Skin epidermis (tissue), 12 donors: ENCODE measurements at regions not wholly inside any gene's neighbourhood (a gene's known extent, or its start where the extent isn't known, plus 50 kb on each side); places are given as distances from the start of the nearest gene placed in this dataset.

Experiments
- H3K27ac ChIP-seq, 21 experiments: fragments of 200-600 bp; sonication (generic) in 11 of 21; one replicate each; pipeline ENCODE4 v1.5.0; 2020; ENCODE audit warnings: mild to moderate bottlenecking in 3 of 21, inconsistent platforms in 2 of 21, moderate library complexity in 2 of 21
- H3K4me3 ChIP-seq, 7 experiments: fragments of 200-600 bp; sonication (generic) in 2 of 7; one replicate each; pipeline ENCODE4 v1.5.0; 2020; ENCODE audit warnings: inconsistent platforms in 2 of 7, mild to moderate bottlenecking in 2 of 7, moderate library complexity in 1 of 7

DNA sequence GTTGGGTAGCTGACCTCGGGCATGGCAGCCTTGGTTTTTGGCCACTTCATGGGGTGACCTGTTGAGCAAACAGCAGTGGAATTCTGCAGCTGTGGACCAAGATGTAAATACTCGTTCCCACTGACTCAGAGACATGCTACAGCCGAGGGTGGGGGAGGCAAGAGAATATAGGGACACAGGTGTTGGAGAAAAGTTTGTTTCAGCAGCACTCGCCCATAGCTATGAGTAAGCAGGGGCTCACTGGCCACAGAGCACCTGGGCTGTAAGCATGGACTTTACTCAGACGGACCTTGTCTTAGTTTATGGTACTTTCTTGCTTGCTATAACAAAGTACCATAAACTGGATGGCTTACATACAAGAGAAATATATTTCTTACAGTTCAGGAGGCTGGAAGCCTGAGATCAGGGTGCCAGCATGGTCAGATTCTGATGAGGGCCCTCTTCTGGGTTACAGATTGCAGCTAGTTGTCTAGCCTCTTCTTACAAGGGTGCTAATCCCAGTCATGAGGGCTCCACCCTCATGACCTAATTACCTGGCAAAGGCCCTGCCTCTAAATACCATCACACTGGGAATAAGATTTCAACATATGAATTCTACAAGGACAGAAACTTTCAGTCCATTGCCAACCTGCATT is 437.2 kb upstream of the DAB1 start:
- Histone ChIP-seq H3K4me3 (no peak overlapping the region), H3K27ac (no peak overlapping the region)

DNA sequence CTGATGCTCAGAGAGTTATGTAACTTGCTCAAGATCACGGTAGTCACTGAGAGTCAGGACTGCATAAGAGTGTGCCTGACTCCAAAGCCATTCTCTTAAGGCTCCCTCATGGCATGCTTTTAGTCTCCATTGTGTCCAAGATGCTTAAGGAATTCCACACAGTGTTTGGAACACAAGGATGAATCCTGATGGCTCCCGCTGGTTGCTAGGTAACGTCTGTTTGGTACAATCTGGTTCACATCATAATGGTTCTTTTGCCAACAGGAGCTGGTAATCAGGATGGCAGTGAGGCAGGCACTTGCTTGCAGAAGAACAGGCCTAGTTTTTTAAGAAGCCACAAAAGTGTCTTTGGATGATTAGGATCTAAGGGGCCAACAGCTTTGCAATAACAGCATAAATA is 436.5 kb upstream of the DAB1 start:
- H3K27ac ChIP-seq: no peak overlapping the region
- no peak overlapping the region for H3K4me3 ChIP-seq

DNA sequence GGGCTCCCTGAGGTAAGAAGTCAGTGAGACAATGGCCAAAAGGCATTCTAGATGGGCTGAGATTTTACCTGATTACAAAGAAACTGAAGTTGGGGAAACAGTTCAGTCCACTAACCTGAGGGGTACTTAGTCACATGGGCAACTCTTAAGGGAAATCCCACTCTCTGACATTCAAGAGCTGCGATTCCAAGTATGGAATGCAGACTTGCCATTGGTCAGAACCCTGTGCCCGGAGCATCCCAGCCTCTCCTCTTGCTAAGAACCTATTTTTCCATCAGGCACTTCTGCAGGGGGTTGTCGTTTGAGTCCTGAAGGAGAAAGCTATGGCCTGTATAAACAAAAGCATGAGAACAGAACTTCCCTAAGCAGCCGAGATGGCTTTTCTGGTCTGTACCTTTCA is 434.9 kb upstream of the DAB1 start:
- no peak overlapping the region for H3K27ac ChIP-seq
- no peak overlapping the region for H3K4me3 ChIP-seq

DNA sequence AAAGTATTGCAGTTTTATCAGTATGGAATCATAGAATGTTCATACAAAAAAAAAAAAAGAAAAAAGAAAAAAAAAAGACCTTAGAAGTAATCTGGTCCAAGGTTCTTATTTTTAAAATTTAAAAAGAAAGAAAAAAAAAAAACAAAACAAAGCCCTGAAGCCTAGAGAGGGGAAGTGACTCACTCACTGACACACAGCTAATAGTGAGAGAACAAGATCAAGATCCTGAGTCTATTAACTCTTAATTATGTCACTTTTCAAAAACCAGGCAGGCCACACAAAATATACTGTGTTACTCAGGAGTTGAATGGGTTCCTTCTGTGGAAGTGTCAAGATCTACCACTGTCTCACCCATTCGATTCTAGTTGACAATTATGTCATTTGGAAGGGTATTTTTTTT is 433.9 kb upstream of the DAB1 start:
- no peak overlapping the region for H3K4me3 ChIP-seq
- no peak overlapping the region for H3K27ac ChIP-seq

DNA sequence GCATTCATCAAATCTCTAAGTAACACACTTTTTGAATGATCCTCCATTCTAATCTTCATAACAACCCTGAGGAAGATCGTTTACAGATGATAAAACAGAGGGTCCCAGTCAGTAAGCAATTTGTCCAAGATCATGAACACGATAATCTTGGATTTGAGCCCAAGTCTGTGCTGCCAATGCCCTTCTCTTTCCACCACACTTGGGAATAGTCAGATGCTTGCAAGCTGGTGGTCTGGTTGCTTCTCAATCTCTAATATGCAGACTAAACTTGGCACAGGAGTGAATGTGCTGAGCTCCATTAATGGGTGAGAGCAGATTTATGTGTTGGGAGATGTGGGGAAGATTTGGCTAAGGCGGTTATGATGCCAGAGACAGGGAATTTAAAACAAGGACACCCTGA is 430.6 kb upstream of the DAB1 start:
- H3K27ac ChIP-seq: no peak overlapping the region

DNA sequence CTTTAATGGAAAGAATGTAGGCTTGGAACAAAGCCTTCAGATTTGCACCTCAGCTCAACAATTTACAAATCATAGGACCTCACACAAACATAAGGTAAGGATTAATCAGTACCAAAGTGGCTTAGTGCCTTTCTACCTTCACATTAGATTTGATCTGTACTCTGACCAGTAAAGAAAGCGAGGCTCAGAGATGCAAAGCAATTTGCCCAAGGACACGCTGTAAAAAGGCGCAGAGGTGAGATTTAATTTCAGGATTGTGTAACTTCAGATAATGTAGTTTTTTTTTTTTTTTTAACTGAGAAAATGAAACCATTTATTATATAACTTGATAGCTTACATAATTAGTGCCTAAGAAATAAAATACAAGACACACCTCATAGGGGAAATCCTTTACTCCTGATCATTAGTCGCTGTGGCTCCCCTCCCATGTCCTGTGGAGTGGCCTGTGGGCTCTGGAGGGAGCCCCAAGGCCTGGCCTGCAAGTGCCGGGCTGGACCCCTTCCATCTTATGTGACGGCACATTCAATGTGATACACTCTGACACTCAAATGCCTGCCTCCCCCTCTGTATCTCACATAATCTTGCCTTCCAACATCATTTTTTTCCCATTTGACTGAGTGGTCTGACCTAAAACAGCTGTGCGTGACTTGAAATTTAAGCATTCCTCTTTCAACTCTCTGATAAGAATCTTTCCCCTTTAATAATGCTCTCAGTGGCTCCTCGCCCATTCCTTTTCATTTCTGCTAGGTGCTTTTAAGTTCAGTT is 426.5 kb upstream of the DAB1 start:
- no peak overlapping the region for H3K27ac ChIP-seq
- H3K4me3 ChIP-seq: no peak overlapping the region

More for the DNA sequence above, 430.6 kb upstream of the DAB1 start:
- no peak overlapping the region for H3K4me3 ChIP-seq

DNA sequence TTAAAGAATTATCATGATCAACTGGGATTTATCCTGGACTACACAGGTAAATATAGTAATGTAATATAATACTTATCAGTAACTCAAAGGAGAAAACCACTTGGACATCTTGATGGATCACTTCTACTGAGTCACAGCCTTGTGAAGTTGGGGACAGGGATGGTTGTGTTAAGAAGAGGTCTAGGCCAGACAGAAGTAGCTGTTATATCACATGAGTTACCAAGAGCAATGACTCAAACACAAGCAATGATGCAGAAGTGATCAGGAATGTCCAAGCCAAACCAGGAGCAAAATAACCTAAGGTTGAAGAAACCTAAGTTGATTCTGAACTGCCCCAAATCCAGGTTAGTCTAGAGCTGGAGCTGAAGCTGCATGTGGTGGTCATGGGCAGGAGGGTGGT is 424.5 kb upstream of the DAB1 start:
- Histone ChIP-seq H3K4me3 (no peak overlapping the region), H3K27ac (no peak overlapping the region)

DNA sequence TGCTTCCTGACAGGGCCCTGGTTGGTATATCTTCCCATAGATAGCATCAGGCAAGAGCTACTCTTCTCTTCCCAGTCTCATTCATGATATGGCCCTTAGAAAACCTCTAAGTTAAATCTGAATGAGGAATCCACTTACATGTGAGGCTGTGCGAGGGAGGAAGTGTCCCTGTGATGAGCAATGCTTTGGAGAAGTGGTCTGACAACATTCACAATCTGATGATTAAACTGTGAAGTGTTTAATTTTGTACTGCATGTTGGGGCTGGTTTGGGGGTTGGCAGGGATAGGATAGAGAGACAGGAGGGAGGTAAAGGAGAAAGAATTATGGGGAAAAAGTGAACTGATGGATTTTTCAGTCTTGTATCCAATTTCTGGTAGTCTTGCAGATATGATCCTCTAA is 421.2 kb upstream of the DAB1 start:
- H3K4me3 ChIP-seq: no peak overlapping the region
- no peak overlapping the region for H3K27ac ChIP-seq

DNA sequence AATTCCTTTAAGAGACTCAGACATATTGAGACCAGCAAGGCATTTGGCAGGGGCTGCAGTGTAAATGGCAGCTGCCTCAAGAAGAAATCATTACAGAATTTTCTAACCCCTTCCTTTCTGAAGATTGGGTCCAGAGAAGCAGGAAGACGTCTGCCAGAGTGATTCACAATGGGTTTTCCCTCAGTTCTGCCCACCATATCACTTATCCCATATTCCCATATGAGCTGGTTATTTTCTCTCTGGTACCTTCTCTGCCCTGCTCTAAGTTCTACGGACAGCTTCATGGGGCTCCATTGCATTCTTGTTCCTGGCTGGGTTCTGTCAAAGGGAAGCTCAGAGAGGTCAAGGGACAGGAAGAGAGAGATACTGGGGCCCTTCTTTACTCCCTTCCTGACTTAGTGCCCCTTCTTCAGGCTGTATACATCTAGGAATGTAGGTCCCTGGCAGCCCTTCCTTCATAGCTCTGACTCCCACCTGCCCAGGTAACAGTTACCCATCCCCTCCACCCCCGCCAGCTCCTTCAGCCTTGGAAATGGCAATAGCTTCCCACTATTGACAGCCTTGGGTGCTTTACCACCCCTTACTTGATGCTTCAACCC is 420.6 kb upstream of the DAB1 start:
- Histone ChIP-seq H3K4me3 (no peak overlapping the region), H3K27ac (no peak overlapping the region)

DNA sequence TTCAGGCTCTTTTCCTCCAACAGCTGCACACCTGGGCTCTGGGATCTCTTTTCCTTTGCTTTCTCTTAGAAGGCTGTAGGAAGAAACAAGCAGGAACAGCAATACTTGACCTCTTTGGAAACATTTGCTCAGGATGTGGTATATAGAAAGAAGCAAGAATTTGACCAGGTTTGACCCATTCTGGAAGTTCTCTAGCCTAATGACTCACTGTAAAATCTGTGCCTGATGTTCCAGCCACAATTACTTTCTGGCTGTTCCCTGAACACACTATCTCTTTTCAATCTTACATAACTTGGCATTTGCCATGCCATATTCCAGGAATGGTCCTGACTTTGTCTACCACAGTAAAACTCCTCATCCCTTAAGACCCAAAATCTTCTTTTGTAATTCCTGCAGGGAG is 419.9 kb upstream of the DAB1 start:
- H3K27ac ChIP-seq: no peak overlapping the region

DNA sequence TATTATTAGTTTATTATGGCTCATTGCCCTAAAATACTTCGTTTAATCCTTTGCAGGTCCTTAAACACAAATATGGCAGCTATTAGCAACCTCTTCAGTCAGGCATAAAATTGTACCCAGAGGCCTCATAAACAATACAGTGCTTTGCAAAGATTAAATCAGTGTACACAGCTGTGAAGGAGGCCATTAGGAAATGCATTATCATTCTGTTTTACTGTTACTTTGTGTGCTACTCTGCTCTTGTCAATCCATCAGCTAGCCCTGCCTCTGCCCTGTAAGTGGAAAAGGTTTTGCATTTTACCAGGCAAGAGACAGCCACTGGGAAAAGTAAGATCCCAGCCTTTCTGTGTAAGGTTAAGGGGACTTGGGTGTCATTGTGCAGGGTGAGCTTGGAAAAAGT is 415.7 kb upstream of the DAB1 start:
- no peak overlapping the region for H3K4me3 ChIP-seq
- H3K27ac ChIP-seq: no peak overlapping the region

More for the DNA sequence above, 419.9 kb upstream of the DAB1 start:
- H3K4me3 ChIP-seq: no peak overlapping the region

DNA sequence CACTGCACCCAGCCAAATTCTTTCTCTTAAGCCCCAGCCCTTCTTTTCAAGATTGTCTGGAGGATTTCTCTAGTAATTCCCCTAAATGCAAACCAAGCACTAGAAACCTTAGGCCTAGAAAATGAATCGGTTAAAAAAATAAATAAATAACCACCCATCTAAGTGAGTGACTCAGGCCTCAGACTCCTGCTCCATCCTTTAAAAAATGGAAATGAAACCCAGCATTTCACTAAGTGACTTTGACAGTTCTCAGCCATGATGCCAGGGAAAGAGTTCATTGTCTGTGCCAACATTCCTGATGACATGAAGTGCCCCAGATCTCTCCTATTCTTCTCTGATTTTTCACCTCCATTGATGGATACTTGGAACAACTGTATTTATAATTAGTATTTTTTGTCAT is 415.2 kb upstream of the DAB1 start:
- no peak overlapping the region for H3K4me3 ChIP-seq
- H3K27ac ChIP-seq: no peak overlapping the region

DNA sequence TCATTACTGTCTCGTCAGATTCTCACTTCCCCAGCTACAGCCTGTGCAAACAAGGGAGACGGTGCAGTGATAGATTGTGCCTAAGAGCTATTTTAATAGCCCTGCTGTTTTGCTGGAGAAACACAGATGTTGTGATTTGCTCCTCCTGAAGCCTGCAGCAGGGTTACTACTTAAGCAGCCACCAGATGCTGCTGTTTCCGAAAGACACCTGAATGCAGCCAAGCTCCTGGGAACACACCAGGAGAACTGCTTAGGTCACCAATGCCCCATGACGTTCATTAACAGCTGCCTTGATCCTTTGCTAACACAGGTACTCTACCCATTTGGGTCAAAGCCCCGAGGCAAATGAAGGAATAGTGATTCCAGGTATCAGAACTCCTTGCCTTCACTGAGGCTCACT is 411.8 kb upstream of the DAB1 start:
- no peak overlapping the region for H3K4me3 ChIP-seq
- no peak overlapping the region for H3K27ac ChIP-seq

DNA sequence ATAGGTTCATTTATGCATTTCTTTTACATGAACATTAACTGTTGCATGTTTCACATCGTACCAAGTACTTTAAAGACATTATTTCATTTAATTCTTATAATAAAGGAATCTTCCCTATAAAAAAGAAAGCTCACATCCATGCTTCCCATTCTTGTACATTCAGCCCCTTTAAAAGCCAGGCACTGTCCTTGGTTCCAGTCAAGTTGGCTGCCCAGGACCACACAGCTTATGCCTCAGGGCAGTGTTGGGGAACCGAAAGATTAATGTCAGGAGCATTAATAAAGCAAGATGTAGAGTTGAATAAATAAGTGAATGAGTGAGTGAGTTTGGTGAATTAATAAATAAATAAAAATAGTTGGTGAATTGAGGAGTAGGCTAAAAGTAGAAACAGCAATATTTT is 409.4 kb upstream of the DAB1 start:
- Histone ChIP-seq H3K27ac (no peak overlapping the region), H3K4me3 (no peak overlapping the region)

DNA sequence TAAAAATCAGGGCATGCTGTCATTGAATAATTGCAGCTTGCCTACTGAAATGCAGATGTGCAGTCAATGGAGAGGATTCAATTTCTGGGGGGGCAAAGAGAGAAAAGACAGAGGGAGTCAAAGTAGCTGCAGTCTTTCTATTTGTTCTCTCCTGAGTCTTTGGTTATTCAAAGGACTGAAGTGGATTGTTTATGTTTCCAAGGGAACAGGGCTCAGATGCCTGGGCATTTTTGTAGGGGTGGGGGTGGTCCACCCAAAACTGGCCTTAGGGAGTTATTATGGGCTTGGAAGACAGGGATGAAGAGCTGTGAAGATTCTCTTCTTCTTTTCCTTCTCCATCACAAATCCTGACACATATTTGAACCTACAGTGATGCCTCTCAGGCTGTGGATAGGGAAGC is 408.8 kb upstream of the DAB1 start:
- no peak overlapping the region for H3K27ac ChIP-seq

DNA sequence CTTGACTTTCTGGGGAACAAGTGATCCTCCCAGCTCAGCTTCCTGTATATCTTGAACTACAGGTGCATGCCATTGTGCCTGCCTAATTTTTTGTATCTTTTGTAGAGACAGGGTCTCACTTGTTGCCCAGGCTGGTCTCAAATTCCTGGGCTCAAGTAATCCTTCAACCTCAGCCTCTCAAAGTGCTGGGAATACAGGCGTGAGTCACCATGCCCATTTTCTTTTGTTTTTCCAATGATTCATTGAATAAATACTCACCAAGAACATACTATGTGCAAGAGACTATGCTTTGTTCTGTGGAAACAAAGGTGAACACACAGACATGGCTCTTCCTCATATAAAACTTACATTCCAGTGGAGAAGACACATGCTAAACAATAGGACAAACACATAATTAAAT is 407.8 kb upstream of the DAB1 start:
- no peak overlapping the region for H3K27ac ChIP-seq
- H3K4me3 ChIP-seq: no peak overlapping the region

More for the DNA sequence above, 408.8 kb upstream of the DAB1 start:
- no peak overlapping the region for H3K4me3 ChIP-seq

DNA sequence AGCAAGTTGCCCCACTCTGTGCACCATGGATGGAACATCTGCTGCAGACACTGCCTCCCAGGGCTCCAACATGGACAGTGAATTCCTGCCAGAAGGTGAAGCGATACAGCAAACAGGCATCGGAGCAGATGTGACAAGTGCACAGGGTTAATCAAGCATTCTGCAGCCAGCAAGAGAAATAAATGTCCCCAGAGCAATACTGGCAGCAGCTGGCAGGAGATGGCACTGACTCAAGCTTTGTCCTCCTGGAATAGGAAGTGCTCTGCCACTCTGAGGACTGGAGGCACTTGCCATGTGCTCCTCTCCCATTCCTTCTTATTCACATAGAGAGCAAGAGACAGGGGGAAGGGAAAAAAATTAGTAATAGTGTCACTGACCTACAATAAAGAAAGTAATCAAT is 402.7 kb upstream of the DAB1 start:
- H3K4me3 ChIP-seq: no peak overlapping the region
- H3K27ac ChIP-seq: no peak overlapping the region

DNA sequence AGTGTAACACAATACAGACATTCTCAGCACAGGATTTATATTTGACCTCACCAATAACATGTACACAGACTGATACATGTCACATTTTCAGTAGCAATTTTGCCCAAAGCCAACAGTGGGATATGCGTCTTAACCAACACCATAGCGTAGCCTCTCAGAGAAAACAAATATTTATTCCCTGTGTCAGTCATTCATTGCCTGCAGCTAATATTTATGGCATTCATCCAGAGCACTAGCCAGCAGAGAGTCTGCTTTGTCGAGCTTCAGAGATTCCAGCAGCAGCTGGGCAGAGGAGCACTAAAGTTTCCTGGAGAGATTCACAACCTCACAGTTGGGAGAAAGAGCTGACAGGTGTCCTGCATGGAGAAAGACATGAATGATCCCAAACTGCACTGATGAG is 400.7 kb upstream of the DAB1 start:
- Histone ChIP-seq H3K4me3 (no peak overlapping the region), H3K27ac (no peak overlapping the region)

DNA sequence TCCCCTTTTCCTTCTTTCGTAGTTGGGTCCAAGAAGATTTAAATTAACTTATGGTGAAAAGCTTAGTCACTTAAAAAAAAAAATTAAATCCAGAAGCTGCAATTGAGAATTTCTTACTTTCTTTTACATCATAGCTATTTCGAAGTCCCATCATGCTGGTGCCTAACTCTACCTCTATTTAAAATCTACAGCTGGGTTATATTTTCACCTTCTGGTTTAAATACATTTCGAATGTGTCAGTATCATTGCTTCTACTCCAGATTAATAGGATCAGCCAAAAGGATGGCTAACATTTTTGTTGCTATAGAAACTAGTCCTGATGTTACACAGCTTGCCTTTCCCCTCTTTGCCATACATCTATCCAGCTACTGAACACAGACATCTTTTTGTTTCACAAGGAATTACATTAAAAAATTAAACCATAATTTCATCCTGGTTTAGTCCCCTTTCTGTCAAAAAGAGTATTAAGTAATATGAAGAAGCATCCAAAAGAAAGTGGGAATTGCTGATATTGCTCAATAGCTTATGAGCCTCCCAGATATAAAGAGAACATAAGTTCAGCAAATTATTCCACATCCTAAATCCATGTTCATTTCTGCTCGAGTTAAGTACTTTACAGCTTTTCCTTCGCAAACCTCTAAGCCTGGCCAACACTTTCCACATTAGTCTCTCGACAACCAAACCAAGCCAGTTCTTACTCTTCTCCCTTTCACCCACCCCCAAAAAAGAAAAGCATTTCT is 396.7 kb upstream of the DAB1 start:
- no peak overlapping the region for H3K27ac ChIP-seq
- H3K4me3 ChIP-seq: no peak overlapping the region

DNA sequence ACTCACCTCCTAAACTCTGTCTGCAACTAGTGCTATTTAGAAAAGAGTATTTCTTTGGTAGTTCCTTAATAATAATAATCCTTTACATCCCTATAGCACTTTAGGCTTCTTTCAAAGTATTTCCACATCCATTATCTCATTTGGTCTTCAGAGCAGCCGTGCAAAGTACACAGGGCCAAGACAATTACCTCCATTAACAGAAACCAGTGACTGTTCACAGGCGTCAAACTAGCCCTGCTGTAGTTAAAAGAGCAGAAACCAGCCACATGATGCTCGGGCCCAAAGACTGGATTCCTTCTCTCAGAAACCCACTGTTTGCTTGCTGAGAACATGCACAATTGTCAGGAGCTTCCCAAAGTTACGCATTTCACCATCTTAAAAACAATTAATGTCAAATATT is 396.0 kb upstream of the DAB1 start:
- Histone ChIP-seq H3K27ac (no peak overlapping the region), H3K4me3 (no peak overlapping the region)

DNA sequence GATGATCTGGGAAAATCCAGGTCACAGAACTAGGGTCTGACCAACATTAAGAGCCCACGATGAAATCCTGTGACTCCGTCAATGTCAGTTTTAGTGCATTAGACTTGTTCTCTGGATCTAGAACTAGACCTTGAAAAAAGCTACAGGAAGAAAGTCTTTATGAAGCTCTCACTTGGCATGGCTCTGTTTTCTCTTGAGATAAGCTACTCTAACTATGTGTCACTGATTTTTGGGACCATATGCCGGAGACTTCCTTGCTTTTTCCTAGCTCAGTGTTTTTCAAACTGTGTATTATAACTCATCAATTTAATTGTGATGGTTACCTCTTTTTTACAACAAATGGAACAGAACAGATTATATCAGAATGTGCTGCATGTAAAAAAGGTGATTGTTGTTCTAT is 379.7 kb upstream of the DAB1 start:
- H3K27ac ChIP-seq: no peak overlapping the region
- no peak overlapping the region for H3K4me3 ChIP-seq
